ENCODE measurements at regions not wholly inside any gene's neighbourhood (a gene's known extent, or its start where the extent isn't known, plus 50 kb on each side); places are given as distances from the start of the nearest gene placed in this dataset.
"Not testable (repeated sequence)": the region's sequence is repeated elsewhere in the genome, so short reads cannot be mapped to it uniquely, and the experiment has no call there.

DNA sequence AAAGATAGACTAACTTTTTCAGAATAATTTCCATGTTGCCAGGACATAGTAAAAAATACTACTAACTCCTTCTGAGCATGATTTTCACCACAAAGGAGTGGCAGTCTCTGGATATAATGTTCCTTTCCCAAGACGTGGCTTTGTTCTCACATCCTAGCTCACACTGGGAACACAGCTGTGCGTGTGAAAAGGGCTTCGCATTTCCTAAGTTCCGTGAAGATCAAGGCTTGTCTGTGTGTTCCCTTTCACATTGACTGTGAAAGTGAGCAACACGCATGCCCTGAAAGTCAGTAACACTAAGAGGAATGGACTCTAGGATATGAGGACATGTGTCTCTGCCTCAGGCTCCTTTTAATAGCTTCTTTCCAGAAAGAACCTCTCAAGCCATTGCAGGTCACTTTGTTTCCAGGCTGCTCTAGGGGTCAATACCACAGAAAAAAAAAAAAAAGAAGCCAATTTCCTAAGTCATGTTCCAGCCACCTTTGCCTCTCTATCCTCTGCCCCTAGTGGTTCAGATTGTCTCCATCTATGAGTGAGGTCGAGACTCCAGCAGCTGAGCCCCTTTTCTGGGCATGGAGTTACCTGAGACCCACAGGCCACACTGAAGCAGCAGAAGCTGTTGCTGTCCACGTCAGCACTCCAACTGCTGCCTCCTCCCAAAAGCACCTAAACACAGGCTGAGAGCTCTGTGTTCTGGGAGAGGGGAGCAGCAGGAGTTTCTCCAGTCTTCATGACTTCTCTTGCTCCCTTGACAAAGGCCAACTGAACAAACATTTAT, 355.9 kb downstream of the RSL24D1 start:
- DNase-seq, result no peak

DNA sequence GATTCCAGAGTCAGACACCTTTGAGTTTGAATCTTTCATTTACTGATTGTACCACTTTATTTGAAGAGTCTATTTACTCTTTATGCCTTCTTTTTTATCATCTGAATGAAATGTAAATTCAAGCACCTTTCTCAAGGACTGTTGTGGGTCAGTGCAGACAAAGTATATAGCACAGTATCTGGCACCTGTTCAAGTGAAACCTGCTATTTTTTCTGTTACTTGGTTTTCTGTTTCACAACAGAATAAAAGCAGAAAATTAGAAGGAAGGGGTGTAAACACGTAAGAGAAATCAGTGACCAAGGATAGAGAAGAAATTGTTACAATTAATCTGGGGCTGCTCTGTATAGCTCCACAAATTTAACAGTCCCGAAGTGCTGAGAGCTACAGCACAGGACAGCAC, 357.4 kb downstream of the RSL24D1 start:
- DNase-seq, result no peak

DNA sequence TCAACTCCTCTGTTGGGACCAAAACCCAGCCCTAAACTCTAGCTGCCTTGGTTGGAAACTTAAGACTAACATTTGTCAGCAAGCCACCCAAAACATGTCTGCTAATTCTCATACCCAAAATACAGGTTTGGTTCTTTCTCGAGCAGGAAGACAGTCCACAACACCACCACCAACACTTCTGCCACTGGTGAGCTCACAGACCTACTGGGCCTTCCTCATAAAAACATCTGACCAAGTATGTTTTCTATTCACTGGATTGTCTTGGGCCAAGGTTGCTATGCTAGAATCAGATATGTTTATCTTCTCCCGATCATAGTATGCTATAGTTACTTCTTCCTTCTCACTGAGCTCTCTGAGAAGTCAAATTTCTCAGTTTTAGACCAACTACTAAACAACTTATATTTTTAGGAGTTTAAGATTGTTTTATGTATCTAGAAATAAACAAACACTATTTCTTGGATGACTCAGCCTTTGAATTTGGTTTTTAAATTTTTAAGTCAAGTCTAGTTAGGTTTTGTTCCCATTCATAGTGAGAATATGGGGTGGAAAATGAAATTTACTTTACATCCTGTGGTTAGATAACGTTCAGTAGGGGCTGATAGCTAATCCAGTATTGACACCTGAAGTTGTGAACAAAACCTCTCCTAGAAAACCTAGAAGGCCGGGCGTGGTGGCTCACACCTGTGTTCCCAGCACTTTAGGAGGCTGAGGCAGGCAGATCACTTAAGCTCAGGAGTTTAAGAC, 360.5 kb downstream of the RSL24D1 start:
- no peak for DNase-seq

DNA sequence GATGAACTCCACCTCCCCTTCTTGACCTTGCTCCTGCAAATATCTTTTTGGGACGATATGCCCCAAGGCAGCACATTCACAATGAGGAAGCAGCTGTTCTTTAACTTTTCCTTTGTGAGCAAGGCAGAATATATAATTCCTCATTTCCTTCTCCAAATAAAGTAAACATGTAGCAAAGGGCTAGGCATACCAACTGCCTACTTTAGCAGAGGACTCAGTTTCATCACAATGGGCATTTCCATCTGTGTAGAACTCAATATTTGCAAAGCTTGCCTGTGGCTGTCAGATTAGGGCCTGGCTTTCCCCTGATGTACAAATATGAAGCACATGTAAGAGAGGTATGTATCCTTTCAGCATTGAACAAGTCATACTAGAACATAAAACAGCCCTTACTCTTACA, 366.9 kb downstream of the RSL24D1 start:
- no peak for DNase-seq

GRCh38 chr15:54820811-54821210, 375.9 kb downstream of the RSL24D1 start:
- no peak for DNase-seq

- DNase-seq, result no peak
Measured at GRCh38 chr15:54820098-54820497, 376.6 kb downstream of the RSL24D1 start.

DNA sequence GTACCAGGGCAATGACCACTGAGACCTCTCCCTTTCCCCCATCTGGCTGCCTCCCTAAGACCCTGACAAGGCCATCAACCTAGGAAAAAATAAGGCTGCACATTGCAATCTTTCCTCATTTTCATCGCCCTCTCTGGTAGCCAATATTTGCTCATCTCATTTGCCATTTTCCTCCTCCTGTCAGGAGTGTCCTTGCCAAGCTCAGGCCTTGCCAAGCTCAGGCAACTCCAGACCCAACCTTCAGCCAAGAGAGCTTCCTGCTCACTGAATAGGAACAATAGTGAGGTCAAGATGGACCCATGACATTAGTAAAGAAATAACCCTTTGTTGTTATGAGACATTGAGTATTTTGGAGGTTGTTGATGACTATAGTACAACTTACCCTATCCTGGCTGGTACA, 380.3 kb downstream of the RSL24D1 start:
- DNase-seq, result no peak

- DNase-seq, result no peak
Measured at GRCh38 chr15:54815556-54815955, 381.2 kb downstream of the RSL24D1 start.

- DNase-seq, result no peak
Measured at GRCh38 chr15:54812383-54812782, 384.4 kb downstream of the RSL24D1 start.

GRCh38 chr15:54810496-54810895, 386.2 kb downstream of the RSL24D1 start:
- no peak for DNase-seq

DNA sequence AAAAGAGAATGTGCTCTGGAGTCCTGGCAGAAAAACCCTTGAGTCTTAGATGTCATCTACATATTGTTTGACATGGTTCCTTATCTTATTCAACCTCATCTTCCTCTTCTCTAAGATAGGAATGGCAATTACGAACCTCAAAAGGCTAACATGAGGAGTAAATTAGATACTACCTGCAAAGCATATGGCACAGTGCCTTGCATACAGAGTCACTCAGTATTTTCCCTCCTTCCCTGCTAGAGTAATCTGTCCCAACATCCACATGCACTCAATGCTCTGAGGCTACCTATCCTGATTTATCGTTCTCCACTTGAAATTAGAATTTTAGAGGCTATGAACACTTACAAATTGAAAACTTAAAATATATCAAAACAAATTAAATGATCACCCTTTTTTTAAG, 386.7 kb downstream of the RSL24D1 start:
- DNase-seq, result no peak

- DNase-seq, result no peak
Measured at GRCh38 chr15:54808321-54808720, 388.4 kb downstream of the RSL24D1 start.

GRCh38 chr15:54803987-54804386, 392.8 kb downstream of the RSL24D1 start:
- DNase-seq, result no peak

DNA sequence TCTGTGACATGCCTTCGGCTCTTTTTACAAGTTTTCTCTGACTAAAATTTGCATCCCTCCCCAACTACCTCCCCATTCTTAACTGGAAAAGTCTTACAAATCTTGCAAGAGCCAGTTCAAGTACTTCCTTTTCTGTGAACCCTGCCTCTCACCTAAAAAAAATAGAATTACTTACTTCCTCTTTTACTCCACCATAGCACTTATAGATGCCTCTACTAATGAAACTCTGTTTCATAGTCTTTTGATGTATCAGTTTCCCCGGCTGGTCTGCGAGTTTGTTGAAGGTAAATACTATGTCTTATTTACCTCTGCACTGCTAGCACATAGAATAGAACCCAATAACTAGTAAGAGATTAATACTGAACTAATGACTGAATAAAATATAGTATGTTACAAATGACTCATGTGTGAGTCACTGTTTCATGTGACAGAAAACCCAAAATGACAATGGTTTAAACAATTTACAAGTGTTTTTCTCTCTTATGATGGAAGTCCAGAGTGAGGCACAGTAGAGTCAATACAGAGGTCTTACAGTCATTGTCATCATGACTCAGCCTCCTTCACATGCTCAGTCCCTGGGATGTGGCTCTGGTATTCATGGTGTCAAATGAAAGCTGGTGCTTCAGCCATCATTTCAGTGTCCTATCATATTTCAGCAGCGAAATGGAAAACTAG, 393.5 kb downstream of the RSL24D1 start:
- DNase-seq, result no peak

- DNase-seq, result no peak
Measured at GRCh38 chr15:54792526-54792925, 404.2 kb downstream of the RSL24D1 start.

GRCh38 chr15:54790693-54791092, 406.0 kb downstream of the RSL24D1 start:
- DNase-seq, result no peak

DNA sequence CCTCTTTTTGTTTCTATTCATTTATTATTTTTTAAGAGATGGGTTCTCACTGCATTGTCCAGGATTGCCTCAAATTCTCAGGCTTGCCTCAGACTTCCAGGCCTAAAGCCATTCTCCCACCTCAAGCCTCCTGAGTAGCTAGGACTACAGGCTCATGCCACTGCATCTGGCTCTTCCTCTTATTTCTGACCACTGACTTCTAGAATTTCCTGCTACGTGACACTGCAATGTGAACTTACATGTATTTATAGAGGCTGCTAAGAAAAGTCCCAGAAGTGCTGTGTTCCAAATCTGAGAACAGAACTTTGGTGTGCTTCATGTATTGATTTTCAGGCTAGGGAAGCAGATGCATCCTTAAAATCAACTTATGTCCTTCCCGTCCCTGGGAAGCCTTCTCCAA, 407.4 kb downstream of the RSL24D1 start:
- no peak for DNase-seq

GRCh38 chr15:54781220-54781619, 415.5 kb downstream of the RSL24D1 start:
- DNase-seq, result not testable (repeated sequence)

DNA sequence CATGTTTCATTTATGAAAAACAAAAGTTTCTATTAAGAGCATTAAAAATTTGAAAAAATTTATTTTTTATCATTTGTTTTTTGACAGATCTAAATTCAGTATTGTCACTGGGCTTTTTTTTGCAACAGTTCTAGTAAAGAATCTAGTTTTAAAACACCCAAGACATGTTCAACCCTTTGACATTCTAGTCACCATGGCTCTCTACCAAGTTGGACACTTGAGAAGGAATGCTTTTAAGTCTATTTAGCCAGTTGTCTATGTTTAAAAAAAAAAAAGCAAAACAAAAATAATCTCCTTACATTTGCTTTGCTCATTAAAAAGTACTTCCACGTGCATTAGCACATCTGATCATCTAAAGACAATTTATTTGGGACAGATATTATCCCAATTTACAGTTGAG, 417.5 kb downstream of the RSL24D1 start:
- no peak for DNase-seq

DNA sequence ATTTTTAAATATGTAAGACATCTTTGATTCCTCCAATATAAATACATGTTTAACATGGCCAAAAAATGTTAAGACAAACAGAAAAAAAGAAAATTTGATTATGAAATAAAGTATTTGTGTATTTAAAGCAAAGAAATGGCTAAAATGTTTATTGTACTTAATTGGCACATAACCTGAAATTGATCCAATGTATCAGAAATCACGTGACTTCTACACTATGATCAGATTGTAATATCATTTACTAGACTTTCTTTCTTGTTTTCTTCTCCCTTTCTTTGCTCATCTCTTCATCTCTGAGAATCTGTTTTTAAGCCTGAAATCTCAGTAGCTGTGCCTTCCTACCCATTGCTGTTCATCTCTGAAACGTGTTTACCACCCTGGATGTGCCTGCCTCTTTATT, 420.3 kb downstream of the RSL24D1 start:
- DNase-seq, result no peak

GRCh38 chr15:54772663-54773062, 424.1 kb downstream of the RSL24D1 start:
- no peak for DNase-seq

- not testable (repeated sequence) for DNase-seq
Measured at GRCh38 chr15:54749461-54749860, 447.3 kb downstream of the RSL24D1 start.

DNA sequence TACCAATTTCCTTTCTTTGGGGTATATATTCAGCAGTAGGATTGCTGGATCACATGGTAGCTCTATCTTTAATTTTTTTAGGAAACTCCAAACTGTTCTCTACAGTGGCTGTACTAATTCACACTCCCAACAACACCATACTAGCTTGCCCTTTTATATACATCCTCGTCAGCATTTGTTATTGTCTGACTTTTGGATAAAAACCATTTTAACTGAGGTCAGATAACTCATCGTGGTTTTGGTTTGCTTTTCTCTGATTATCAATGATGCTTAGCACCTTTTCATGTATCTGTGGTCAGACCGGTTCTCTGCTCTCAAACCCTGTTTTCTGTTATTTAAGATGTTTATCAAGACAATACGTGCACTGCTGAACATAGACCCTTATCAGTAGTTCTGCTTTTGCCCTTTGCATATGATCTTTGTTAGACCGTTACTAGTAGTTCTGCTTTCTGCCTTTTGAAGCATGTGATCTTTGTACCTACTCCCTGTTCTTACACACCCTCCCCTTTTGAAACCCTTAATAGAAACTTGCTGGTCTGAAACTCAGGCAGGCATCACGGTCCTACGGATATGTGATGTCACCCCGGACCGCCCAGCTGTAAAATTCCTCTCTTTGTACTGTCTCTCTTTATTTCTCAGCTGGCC, 474.3 kb downstream of the RSL24D1 start:
- no peak for DNase-seq
